GM11168 (cell line): ENCODE measurements at regions not wholly inside any gene's neighbourhood (a gene's known extent, or its start where the extent isn't known, plus 50 kb on each side); places are given as distances from the start of the nearest gene placed in this dataset.
"Not testable (repeated sequence)": the region's sequence is repeated elsewhere in the genome, so short reads cannot be mapped to it uniquely, and the experiment has no call there.

Experiments
- in situ Hi-C: fragments of 300-500 bp; cut with MboI; formaldehyde crosslinking; loops from one replicate; pipeline ENCODE4 v1.12.0; 2022; ENCODE audit warnings: low sequenced_read_pairs; ENCODE audit not compliant: unreplicated experiment

DNA sequence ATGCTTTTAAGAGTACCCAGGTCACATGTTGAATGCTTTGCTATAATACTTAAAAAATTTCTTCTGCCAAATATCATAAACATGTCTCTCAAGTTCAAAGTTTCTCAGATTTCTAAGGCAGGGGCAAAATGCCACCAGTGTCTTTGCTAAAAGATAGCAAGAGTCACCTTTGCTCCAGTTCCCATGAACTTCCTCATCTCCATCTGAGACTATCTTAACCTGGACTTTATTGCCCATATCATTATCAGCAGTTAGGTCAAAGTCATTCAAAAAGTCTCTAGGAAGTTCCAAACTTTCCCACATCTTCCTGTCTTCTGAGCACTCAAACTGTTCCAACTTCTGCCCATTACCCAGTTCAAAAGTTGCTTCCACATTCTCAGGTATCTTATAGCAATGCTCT lies 307.6 kb upstream of the TNC start:
- in situ Hi-C loops, result no loop called here

- in situ Hi-C loops, result no loop called here
Measured at GRCh38 chr9:115437418-115437817, 319.5 kb upstream of the TNC start.

GRCh38 chr9:115439641-115440040 lies 321.7 kb upstream of the TNC start:
- in situ Hi-C loops, result no loop called here

DNA sequence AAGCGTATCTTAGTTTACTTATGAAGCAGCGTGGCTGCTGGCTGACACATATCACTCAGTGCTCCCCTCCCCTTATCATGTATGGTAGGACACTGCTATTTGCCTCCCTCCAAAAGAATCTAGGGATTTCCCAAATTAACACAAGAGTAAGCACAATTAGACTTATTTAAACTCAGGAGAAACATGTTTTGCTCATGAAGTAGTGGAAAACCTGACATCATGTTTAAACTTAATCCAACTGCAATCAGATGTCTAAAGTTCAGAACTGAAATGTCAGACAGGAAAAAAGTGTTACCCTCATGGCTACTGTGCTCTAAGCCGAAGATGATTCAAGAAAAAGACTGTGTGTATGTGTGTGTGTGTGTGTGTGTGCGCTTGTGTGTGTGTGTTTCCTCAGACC lies 324.1 kb upstream of the TNC start:
- in situ Hi-C loops, result no loop called here

GRCh38 chr9:115443890-115444289 lies 325.9 kb upstream of the TNC start:
- in situ Hi-C loops, result no loop called here

- in situ Hi-C loops, result no loop called here
Measured at GRCh38 chr9:115444959-115445358, 327.0 kb upstream of the TNC start.

GRCh38 chr9:115445655-115446054 lies 327.7 kb upstream of the TNC start:
- in situ Hi-C loops, result no loop called here

GRCh38 chr9:115456515-115456914 lies 338.6 kb upstream of the TNC start:
- in situ Hi-C loops, result no loop called here

DNA sequence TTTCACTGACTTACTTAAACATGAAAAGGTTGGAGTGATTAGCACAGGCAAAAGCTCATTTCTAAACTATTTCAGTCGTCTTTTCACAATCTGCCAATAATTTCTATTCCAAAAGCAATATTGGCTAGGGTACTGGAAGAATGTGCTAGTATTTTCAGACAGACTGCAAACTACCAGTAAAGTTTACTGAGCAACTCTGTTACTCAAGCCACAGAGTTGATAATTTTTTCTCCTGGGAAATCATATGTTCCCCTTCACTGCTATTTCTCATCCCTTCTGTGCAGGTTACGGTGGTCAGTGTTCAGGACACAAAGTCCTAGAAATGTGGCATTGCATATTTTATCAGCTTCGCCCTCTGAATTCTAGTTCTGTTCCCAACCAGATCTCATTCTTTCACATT lies 343.3 kb upstream of the TNC start:
- in situ Hi-C loops, result no loop called here

GRCh38 chr9:115462623-115463022 lies 344.7 kb upstream of the TNC start:
- in situ Hi-C loops, result no loop called here

DNA sequence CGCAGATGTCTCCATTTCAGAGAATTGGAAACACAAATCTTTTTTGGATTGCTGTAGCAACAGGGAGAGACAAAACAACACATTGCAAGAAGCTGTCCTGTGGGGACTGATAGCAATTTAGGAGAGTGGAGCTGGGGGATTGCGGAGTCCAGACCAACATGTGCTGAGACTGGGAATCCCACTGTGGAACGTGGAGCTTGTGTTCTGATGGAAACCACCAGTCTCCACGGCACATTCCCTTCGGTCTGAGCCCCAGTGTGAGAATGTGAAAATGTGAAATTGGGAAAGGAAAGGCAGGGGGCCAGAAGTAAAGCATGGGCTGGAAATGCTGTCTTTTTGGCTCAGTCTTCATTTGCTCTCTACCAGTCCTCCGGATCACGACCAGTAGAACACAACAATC lies 348.8 kb upstream of the TNC start:
- in situ Hi-C loops, result no loop called here

GRCh38 chr9:115469841-115470240 lies 351.9 kb upstream of the TNC start:
- in situ Hi-C loops, result no loop called here

DNA sequence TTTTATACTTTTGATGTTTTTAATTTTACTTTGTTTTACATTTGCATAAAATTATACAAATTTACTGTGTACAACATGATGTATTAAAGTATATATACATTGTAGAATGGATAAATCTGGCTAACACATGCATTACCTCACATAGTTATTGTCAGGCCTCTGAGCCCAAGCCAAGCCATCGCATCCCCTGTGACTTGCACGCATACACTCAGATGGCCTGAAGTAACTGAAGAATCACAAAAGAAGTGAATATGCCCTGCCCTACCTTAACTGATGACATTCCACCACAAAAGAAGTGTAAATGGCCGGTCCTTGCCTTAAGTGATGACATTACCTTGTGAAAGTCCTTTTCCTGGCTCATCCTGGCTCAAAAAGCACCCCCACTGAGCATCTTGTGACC lies 355.1 kb upstream of the TNC start:
- in situ Hi-C loops, result not testable (repeated sequence)

DNA sequence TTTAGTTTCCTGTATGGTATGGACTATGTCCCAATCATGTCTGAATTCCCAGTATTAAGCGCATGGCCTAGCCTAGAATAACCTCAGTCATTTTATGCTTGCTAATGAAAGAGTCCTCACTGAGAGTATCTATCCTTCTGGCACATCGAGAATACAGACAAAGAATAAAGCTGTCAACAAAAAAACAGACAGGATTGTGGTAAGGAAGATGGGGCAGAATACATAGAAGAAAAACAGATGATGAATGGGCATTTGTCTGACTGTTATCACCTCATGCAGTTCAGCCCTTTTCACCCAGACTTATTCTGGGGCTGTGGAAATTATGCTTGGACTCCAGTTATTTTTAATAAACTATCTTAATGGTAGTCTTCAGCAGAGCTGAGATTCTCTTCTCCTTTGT lies 363.8 kb upstream of the TNC start:
- in situ Hi-C loops, result no loop called here

DNA sequence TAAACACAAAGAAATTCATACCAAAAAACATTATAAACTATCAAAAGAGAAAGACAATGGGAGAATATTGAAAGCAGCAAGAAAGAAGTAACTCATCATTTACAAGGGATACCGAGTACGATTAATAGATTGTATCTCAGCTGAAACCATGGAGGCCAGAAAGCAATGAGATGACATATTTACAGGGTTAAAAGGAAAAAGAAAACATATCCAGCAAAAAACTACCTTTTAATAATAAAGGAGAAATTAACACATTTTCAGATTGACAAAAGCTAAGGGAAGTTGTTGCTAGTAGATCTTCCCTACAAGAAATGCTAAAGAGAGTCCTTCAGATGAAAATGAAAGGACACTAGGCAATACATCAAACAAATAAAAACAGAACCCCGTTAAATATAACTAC lies 364.8 kb upstream of the TNC start:
- in situ Hi-C loops, result no loop called here

GRCh38 chr9:115492869-115493268 lies 374.9 kb upstream of the TNC start:
- in situ Hi-C loops, result no loop called here

GRCh38 chr9:115494393-115494792 lies 376.4 kb upstream of the TNC start:
- in situ Hi-C loops, result no loop called here

DNA sequence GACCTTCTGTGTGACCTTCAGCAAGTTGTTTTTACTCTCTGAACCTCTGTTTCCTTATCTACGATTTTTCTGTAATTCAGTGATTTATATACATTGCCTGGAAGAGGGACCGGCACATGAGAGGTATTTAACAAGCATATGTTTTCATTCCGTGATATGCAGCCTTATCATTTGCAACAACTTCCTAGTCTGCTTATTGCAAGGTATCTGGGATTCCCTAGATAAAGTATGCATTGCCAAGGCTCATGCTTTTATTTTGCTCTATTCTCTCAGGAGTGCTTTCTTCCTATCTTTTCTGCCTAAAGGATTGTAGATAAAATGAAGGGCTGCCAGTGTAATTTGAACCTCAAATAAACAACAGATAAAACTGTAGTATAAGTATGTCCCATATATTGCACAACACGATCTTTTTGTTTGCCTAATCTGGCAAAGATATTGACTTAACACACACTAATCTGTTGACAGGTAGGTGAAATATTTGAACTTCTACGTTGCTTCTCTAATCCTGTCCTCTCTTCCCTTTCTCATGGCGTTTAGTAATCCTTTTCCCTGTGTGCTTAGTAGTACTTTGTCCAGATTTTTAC lies 377.2 kb upstream of the TNC start:
- in situ Hi-C loops, result no loop called here

- in situ Hi-C loops, result no loop called here
Measured at GRCh38 chr9:115495836-115496235, 377.9 kb upstream of the TNC start.

GRCh38 chr9:115498303-115498702 lies 380.3 kb upstream of the TNC start:
- in situ Hi-C loops, result no loop called here

GRCh38 chr9:115507148-115507547 lies 389.2 kb upstream of the TNC start:
- in situ Hi-C loops, result no loop called here

- in situ Hi-C loops, result no loop called here
Measured at GRCh38 chr9:115513148-115513547, 395.2 kb upstream of the TNC start.

DNA sequence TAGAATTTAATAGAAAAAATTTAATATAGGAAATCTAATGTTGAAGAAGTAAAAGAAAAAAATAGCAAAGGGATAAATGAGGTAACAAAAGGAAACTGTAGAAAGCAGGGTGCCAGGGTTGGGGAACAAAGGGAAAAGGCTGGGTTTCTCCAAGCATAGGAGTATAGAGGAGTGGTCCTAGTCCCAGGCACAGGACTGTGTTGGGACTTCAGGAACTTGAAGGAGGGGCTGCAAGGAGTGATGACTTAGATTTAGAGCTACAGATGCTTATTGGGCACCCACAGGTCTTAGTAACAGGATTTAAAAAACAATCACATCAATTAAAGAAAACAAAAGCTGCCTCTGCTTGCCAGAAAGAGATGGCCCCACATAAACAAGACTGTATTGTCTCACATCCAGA lies 396.5 kb upstream of the TNC start:
- in situ Hi-C loops, result no loop called here
